ENCODE measurements at regions not wholly inside any gene's neighbourhood (a gene's known extent, or its start where the extent isn't known, plus 50 kb on each side); places are given as distances from the start of the nearest gene placed in this dataset.

- TF ChIP-seq CBFB (CRISPR knock-in tag; IDR thresholded peaks at IDR 0.05; ENCODE audit: low read depth) = no peak
- TF ChIP-seq CTCF (IDR thresholded peaks at IDR 0.05) = no peak
Observed at GRCh38 chr16:87219287-87219909, 97.8 kb downstream of the C16orf95 start.
